Hippocampal formation (tissue), 2 donors: ENCODE measurements at regions not wholly inside any gene's neighbourhood (a gene's known extent, or its start where the extent isn't known, plus 50 kb on each side); places are given as distances from the start of the nearest gene placed in this dataset.
"Not testable (repeated sequence)": the region's sequence is repeated elsewhere in the genome, so short reads cannot be mapped to it uniquely, and the experiment has no call there.

Experiments used
- DNase-seq, 2 donors: peaks; one replicate each; lab custom pipeline; 2025; lab: John Stamatoyannopoulos, UW

DNA sequence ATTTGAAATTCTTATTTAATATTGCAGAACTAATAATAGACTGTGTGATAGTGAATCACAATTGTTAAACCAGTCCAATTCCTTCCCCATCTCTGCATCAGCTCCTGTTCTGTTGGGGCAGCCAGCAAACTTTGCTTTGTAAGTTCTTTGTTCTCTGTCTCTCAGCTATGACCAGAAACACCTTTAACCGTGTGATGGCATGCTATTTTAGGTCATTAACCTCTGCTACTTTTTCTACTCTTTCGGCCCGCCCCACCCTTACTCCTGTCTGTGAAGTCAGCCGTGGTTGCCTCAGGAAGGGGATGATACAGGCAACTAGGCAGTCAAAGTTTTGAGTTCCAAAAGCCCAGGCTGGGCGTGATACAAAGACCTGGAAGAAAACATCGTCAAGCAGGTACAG lies 51.3 kb upstream of the EGFL6 start:
- DNase-seq: no peak

DNA sequence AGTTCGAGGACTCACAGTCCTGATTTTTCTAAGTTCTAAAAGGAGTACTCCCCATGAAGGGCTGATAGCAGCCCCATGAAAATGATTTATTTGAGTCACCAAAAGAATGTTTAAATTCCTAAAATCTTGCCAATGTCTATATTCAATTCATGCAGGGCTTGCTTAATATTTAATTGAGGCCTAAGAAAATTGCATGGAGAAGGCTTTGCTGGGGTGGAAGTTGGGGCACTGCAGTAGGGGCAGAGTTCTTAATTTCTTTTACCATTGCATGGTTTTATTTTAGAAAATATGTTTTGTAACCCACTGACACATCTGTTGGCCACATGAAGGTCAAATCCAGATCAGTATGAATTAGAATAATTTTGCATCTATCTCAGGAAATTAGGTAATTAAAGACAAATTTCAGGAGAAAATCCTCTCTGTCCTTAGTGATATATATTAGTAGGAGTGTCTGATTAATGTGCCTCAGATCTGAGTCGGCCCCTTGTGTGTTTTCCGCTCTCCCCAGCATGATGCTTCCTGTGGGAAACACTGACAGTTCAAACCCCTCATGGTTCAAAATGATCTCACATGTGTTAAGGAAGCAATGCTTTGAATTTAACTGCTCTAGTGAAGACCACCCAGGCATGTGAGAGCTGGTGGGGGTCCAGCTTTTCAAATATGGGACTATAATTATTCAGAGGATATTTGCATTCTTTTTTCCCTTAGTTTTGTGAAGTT lies 54.0 kb upstream of the EGFL6 start:
- DNase-seq: no peak

DNA sequence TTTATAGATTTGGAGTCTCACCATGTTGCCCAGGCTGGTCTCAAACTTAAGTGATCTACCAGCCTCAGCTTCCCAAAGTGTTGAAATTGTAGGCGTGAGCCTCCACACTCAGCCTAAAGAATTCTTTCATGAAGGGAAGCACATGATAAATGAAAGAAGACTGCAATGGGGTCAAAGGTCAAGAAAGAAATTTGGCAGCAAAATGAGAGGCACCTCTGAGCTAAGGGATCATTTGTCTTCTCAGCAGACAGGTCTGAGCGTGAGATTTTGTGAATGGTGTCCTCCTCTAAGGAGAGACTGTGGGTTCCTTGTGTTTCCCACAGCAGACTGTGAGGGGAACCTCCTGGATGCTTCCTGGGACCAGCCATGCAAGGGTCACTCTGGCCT lies 57.5 kb upstream of the EGFL6 start:
- no peak for DNase-seq

DNA sequence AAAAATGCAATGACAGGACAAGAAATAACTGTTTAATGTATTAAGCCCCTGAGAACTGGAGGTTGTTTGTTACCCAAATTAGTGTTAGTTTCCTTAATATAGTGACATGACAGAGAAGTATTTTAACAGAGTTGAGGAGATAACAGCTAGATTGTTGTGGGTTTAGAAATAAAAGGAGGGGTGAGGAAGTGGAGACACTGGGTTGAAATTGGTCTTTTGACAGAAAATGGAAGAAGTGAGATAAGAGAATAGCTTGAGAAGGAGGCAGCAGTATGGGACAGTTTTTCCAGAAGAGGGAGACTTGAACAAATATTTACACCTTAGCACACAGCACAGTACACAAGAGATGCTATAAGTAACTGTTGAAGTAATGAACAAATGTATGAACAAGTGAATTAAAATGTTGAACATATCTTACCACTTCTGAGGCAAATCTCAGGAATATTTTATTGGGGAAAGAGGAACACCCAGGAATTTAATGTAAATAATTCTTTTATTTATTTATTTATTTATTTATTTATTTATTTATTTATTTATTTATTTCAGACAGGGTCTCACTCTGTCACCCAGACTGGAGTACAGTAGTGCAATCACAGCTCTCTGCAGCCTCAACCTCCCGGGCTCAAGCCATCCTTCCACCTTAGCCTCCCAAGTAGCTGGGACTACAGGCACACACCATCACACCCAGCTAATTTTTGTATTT lies 58.0 kb upstream of the EGFL6 start:
- no peak for DNase-seq

DNA sequence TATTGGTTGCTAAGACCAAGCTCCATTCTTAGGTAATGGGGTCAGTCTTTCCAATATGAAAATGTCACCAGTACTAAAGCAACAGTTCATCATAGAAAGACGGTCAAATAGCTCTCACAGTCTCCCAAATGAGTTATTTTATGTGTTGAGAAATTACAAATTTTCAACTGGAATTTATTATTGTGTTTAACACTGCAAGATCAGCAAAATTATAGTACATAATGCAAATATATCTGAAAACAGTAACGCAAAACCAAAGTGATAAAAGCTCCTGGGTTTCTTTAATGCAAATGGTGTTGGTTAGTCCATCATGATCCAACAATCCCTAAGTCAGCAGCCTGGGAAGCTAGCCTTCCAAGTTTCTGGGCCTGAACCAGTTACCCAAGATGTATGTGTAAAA lies 61.5 kb upstream of the EGFL6 start:
- DNase-seq: no peak

DNA sequence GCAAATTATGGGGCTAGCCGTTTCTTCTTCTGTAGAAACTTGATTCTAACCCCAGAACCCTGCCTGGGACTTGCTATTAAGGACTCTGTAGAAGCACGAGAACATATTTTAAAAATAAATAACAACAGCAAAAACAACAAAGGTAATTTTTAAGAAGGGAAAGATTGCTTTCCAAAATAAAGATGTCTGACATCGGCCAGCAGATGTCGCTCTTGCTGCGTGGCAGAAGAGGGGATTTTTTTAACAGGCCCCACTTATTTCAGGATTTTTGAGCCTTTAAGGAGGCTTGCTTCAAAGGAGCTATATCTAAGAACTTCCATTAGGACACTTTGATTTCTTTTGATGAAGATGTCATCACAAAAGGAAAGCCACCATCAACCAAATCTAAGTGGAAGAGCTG lies 62.8 kb upstream of the EGFL6 start:
- peak; percentile 5 to 41 for DNase-seq

DNA sequence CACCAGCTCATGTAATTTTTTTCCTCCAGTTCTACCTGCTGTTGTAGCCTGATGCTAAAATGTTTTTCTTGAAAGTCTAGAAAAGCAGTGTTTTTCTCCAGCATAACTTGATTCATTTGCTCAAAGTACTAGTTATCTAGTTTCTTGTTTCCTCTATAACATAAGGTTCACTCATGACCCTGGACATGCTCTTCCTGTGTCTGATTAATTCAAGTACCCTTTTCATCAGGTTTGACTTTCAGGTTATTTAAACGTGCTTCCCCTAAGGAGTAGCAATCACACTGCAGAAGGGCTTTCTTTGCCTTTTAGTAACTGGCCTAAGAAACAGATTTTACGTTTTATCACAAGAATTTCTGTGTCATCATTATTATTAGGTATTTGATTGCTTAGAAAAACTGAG lies 66.8 kb upstream of the EGFL6 start:
- DNase-seq: no peak

DNA sequence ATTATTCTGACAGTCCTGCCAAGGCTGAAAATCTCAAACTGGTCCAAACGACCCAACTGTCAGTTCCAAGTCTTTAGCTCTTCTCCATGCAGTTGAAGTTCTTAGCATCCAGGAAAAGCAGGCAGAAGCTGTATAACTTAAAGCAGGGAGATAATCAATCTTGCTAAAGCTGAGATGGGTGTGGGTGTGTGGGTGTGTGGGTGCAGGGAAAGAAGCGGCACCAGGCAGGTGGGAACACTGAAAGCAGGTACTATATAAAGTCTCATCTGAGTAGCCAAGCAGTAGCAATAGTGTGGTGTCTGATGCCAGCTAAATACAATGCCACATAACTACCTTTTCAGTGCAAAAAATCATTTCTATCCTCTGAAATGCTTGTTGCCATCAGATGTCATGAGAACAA lies 69.7 kb upstream of the EGFL6 start:
- no peak for DNase-seq

DNA sequence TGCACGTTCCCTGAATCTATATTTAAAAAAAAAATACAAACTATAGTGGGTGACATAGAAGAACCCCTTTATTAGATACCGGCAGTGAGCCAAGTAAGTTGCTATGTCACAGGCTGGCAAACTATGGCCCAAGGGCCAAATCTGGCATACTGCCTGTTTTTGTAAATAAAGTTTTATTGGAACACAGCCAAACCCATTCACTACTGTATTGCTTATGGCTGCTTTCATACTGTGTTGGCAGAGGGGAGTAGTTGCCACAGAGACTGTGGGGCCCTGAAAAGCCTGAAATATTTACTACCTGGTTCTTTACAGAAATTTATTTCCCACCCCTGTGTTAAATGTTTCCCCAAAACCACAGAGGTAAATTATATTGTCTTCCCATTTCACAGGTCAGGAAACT lies 71.2 kb upstream of the EGFL6 start:
- no peak for DNase-seq

DNA sequence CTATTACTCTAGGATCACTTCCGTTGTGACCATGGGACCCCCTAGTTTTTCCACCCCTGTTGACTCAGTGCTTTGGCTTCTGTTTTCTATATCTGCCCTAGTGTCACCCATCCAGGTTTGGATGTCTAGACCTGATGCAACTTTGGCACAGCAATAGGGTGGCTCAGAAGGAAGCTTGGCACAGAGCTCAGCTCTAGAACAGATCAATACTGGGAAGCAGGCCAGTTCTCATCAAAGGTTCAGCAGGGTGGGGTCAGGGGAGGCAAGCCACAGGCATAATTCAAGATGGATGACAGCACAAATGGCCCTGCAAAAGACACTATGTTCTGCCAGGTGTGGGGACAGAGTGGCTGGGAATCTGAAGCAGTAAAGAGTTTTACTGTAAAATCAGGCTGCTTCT lies 74.2 kb upstream of the EGFL6 start:
- no peak for DNase-seq

DNA sequence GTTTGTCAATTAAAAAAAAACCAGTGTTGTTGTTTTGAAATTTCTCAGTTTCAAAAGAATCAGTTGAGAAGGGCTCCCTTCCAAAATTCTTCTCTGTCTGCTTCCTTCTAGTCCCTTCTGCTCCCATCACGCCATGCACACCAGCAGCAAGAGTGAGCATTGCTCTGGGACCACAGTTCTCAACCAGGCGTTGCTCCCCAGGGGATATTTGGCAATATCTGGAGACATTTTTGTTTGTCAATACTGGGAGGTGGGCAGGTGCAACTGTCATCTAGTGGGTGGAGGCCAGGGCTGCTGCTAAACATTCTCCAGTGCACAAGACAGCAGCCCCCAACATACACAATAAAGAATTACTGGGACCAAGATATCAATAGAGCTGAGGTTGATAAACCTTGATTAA lies 74.8 kb upstream of the EGFL6 start:
- no peak for DNase-seq

DNA sequence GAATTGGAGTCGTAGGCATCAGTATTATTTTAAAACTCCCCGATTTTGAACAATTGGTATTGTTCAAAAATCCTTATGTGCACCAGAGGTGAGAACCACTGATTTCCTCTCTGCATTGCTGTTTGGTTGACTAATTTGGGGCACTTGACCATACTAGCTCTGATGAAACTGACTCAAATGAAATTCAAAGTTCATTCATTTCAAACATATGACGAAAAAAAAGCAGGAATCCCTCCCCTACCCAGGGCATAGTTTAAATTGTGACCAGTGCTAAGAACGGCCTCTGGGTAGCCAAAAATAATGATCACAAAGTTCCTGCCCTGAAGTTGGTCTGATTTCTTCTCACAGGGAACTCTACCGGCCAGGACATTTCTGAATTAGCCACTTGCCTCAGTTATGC lies 75.7 kb upstream of the EGFL6 start:
- DNase-seq: no peak

DNA sequence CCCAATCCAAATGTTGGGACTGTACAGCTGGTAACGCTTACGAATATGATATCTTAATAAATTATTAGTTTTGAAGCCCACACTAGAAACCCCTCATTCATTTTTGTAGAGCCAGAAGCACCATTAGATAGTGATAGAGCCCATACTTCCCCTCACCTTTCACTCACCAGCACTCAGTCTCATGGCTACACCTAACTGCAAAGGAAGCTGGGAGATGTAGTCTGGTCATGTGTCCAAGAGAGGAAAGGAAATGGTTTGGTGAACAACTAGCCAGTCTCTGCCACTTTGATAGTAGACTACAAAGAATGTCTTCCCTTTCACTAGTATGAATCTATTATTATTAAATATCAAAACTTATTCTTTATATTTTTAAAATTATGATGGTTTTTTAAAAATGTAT lies 77.1 kb upstream of the EGFL6 start:
- no peak for DNase-seq

DNA sequence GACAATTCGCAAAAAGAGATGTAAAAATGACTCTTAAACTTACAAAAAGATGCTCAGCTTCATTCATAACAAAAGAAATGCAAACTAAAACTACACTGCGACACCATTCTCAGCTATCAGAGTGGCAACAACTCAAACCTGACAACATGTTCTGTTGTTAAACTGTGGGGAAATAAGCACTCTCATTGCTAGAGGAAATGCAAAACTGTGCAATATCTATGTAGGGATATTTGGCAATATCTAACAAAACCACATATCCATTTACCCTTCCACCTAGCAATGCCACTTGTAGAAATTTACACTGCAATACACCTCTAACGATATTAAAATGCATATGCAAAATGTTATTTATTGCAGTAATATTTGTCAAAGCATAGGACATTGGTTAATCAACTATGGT lies 78.3 kb upstream of the EGFL6 start:
- no peak for DNase-seq

DNA sequence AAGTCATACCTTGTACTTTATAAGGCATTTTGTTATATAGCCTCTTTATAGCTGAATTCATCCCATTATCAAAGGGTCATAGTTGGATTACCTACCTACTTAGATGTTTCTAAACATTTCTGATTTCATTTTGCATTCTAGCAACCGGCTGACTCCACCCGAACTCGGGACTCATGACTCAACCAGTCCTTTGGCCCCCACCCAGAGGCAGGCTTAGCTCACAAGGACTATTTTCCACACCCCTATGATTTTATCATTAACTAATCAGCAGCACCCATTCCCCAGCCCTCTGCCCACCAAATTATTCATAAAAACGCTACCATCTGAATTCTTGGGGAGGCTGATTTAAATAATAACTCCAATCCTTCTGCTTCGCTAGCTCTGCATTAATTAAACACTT lies 79.9 kb upstream of the EGFL6 start:
- DNase-seq: no peak

DNA sequence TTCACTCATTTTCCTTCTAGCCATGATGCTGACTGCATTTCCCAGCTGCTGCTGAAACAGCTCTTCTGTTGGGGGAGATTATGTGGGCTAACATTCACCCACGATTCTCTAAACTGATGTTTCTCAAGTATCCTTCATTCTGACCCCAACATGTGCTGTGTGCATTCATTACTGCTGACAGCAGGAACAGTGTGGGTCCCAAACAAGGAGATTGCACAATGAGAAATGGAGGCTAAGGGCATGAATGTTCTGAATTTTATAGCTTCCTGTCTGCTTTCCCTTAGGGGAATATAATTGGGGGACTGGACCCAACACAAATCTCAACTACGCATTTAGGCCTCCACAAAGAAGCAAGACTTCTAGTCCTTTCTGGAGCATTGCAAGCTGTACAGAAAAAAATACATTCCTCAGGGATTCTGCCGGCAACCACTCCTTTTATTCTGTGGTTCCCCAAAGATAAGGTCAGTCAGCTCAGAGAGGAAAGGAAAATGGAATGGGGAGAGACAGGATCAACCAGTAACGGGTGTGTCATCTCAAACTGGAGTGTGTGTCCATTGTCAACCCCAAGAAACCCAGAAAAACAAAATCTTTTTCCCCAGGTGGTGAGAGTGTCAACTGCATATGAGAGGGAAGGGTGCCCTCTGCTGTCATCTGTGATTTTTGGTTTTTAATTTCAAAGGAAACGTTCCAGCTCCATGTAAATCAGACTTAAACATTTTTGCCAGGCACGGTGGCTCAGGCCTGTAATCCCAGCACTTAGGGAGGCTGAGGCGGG lies 81.5 kb upstream of the EGFL6 start:
- DNase-seq: no peak

DNA sequence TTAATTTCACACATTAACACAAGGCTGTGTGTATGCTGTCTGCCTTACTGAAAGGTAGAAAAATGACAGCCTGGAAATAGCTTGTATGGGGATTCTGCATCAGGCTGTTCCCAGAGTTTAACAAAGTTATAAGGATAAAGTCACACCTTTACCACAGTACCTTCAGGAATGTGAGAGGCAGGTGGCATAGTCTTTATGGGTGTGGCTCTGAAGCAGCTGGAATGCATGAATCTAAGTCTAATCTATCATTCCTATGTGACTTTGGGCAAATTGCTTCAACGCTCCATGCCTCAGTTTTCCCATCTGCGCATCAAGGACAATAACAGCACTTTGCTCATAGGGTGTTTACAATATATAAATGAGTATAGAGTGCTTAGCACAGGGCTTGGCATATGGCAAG lies 84.2 kb upstream of the EGFL6 start:
- no peak for DNase-seq

DNA sequence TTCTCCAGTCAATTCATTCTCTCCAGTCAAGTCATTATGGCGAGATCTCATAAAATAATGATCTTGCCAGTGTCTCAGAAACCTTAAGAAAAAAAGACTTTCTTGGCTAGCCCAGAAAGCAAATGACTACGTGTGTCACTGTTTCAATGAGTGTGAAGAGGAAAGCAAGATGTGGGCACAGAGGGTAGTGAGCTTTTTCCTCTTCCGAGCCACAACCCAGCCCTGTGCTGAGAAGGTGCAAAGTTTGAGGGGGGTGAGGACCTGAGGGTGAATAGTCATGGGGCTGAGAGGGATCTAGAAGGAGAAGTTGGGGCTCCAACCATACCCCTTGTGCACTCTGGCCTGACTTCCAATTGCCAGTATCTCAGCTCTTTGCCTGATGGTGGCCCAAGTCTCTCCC lies 85.6 kb upstream of the EGFL6 start:
- DNase-seq: no peak

DNA sequence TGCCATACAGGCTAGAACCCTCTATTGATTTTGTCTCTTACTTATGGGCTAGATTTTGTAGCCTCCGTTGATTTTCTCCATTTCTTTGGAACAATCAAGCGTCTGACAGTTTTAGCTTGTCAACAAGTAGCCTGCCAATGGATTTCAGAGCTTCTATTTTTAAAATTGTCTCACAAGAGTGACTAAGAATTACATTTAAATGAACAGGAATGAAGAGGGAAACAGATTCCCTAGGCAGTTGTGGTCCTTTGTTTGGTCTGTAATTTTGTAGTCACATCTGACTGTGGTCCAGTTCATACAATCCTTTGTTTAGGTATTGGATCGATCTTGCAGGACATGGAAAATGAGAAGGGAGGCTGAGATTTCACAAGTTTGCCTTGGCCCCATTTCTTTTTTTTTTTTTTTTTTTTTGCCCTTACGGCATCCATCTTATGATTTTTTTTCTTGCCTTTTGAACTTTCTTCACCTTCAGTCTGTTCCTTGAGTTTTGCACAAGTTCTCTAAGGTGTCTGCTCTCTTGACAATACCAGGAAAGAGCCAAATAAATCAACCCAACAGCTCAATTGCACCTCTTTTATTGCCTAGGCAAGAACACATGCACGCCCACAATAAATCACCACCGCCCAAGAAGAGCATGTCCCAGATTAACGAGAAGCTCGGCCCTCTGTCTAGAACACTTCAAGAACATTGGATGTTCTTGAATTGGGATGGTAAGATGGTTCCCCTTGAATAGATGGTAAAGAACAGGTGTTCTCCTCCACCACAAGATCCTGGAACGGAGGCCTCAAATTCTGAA lies 86.5 kb upstream of the EGFL6 start:
- no peak for DNase-seq

DNA sequence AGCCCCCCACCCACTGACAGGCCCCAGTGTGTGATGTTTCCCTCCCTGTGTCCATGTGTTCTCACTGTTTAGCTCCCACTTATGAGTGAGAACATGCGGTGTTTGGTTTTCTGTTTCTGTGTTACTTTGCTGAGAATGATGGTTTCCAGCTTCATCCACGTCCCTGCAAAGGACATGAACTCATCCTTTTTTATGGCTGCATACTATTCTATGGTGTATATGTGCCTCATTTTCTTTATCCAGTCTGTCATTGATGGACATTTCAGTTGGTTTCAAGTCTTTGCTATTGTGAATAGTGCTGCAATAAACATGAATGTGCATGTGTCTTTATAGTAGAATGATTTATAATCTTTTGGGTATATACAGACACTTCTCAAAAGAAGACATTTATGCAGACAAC lies 88.6 kb upstream of the EGFL6 start:
- DNase-seq: not testable (repeated sequence)

DNA sequence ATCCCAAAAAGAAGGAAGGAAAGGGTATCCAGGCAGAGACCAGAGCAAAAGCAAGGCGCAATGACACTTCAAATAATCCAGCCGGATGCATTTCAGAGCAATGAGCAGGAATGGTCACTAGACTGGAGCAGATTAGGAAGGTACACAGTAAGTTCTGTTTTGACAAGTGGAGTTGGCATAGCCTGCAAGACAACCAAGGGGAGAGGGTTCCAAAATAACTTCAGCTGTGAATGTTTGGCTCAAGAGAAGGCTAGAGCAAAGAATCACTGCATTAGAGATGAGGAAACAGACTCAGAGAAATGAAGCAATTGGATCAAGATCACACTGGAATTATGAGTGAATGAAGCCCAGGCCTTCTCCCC lies 90.0 kb upstream of the EGFL6 start:
- no peak for DNase-seq

DNA sequence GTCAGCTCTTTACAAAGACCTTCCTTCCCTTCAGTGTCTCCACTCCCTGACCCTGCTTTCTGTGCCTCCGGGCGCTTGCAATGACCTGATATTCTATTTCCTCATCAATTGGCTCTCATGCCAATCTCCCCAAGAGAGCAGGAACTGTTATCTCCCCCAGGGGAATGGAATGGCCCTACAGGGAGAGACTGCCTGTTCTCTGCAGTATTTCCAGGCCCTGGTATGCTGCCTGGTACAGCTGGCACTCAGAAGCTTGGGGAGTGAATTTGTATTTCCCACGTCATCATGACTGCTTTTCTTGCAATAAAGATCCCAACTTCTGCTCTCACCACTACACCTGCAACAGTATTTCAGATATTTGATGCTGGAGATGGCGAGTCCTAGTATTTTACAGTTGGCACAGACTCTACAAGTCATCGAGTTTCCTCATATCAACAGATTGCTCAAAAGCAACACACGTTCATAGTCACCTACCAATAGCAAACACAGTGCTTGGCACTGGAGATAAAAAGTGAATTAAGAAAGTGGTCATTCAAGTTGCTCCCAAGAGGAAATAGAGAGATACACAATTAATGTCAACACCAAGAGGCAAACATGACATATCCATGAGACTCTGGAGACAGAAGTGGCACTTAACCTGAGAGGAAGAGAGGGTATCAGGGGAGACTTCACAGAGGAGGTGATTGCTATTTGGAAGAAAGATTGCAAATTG lies 90.5 kb upstream of the EGFL6 start:
- no peak for DNase-seq
